ENCODE measurements at regions not wholly inside any gene's neighbourhood (a gene's known extent, or its start where the extent isn't known, plus 50 kb on each side); places are given as distances from the start of the nearest gene placed in this dataset.

DNA sequence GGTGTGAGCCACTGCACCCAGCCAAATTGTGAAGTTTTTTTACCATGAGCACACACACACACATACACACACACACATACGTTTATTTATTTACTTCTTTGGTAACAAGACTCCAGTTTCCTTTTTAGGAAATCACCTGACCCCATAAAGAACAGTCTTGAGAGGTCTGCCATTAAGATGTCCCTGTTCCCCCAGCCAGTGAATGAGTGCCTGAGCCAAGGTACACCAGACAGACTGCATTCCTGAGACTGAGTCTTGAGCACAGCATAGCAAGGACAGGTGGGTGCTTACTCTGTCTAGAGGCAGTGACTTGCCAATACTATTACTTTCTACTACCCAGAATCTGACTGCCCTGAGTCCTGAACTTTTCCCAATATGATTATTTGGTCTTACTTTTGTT is 167.2 kb upstream of the SATB2 start:
- FAIRE-seq (no peak), DNase-seq (ENCODE audit: insufficient read length) (no peak)
- TF ChIP-seq POLR2AphosphoS5 (IDR thresholded peaks at IDR 0.05; ENCODE audit: low read depth, low read length) (no peak), TAF1 (IDR thresholded peaks at IDR 0.05; ENCODE audit: borderline replicate concordance, low read depth, low read length) (no peak), POLR2A (IDR thresholded peaks at IDR 0.05; ENCODE audit: low read depth, low read length) (no peak)

DNA sequence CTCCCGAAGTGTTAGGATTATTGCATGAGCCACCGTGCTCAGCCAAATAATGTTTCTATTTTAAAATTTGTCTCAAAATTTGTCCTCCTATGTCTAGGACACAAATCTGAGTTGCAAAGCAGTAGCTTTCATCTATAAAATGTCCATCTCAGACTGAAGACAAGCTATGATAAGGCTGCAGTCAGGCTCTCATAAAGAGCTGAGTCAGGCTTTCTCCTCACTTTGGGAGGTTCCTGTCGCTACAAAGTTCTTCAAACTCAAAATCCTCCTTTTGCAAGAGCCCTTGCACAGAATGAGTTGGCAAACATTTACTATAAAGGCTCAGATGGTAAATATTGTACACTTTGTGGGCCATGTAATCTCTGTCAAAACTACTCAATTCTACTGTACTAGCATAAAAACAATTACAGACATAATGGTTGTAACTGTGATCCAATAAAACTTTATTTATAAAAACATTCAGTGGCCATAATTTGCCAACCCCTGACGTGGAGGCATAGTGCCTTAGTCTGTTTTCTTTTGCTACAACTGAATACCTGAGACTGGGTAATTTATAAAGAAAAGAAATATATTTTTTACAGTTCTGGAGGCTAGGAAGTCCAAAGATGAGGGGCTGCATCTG is 154.9 kb upstream of the SATB2 start:
- TF ChIP-seq POLR2AphosphoS5 (IDR thresholded peaks at IDR 0.05; ENCODE audit: low read depth, low read length), result no peak
- FAIRE-seq (no peak), DNase-seq (ENCODE audit: insufficient read length) (no peak)

DNA sequence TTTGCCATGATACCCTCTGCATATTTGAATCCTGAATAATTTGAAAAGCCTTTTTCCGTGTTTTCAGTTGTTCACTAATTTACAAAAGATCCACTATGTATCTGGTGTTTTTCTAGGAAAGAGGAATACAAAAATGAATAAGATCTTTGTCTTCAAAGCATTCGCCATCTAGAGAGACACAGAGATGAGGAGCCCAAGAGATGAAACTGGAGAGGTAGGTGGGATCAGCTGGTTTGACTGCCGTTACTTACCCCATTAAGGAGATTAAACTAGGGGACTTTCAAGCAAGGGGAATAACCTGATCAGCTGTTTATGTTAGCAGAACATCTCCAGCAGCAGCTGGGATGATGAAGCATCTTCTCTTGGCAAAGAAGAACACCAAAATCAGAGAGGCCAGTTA is 150.2 kb upstream of the SATB2 start:
- FAIRE-seq, result no peak
- no peak for TF ChIP-seq POLR2AphosphoS5 (IDR thresholded peaks at IDR 0.05; ENCODE audit: low read depth, low read length)
- no peak for TF ChIP-seq TAF1 (IDR thresholded peaks at IDR 0.05; ENCODE audit: borderline replicate concordance, low read depth, low read length)
- TF ChIP-seq POLR2A (IDR thresholded peaks at IDR 0.05; ENCODE audit: low read depth, low read length), result no peak
- no peak for DNase-seq (ENCODE audit: insufficient read length)

DNA sequence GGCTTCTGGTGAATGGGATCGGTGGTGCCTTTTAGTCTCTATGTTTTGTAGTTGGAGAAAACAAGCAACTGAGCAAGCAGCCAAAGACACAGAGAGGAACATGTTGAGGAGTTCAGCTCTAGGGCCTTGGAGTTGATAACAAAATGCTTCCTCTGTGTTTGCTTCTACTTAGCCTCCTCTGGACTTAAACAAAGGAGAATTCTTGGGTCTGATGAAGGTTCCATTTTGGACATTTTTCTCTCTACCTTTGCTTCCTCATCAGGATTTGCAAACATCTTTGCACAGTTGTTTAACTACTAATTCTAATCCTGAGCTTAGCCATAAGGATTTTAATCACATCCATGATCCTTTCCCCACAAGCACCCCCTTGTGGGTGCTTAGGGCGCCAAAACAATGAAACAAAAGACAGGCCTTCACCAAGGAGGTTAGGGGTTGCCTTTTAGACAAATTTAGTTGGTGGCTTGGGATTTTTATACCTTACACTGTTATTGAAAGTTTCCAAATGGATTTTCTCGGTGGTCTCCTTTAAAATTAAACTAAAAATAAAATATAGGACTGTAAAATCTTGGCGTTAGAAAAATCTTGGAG is 148.5 kb upstream of the SATB2 start:
- no peak for FAIRE-seq
- no peak for TF ChIP-seq POLR2AphosphoS5 (IDR thresholded peaks at IDR 0.05; ENCODE audit: low read depth, low read length)
- no peak for TF ChIP-seq POLR2A (IDR thresholded peaks at IDR 0.05; ENCODE audit: low read depth, low read length)
- TF ChIP-seq TAF1 (IDR thresholded peaks at IDR 0.05; ENCODE audit: borderline replicate concordance, low read depth, low read length), result no peak
- no peak for DNase-seq (ENCODE audit: insufficient read length)

DNA sequence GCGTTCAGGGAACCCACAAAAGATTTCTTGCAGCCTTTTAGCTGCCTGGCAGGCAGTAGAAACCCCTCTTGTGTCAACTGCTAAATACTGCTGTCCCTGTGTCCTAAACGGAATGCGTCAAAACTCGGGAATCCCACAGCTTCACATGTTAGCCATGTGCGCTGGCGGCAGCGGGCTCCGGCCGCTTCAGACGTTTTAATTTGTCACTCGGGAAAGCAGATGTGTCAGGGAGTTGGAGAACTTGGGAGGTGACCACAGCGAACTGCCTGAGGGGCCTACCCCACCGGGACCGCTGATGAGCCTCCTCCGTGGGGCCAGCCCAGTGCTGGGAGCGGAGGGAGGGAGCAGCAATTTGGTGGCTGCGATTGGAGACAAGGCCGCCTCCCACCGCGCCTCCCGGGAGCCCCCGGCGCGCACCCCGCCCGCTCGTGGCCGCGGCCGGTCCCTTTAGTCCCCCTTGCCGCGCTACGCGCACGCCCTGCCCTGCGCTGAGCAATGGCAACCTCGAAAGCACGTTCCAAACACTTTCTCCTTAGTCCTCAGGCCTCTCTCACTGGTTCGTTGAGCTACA is 146.1 kb upstream of the SATB2 start:
- TF ChIP-seq TAF1 (IDR thresholded peaks at IDR 0.05; ENCODE audit: borderline replicate concordance, low read depth, low read length) (no peak), POLR2AphosphoS5 (IDR thresholded peaks at IDR 0.05; ENCODE audit: low read depth, low read length) (no peak), POLR2A (IDR thresholded peaks at IDR 0.05; ENCODE audit: low read depth, low read length) (no peak)
- FAIRE-seq (no peak), DNase-seq (ENCODE audit: insufficient read length) (no peak)

DNA sequence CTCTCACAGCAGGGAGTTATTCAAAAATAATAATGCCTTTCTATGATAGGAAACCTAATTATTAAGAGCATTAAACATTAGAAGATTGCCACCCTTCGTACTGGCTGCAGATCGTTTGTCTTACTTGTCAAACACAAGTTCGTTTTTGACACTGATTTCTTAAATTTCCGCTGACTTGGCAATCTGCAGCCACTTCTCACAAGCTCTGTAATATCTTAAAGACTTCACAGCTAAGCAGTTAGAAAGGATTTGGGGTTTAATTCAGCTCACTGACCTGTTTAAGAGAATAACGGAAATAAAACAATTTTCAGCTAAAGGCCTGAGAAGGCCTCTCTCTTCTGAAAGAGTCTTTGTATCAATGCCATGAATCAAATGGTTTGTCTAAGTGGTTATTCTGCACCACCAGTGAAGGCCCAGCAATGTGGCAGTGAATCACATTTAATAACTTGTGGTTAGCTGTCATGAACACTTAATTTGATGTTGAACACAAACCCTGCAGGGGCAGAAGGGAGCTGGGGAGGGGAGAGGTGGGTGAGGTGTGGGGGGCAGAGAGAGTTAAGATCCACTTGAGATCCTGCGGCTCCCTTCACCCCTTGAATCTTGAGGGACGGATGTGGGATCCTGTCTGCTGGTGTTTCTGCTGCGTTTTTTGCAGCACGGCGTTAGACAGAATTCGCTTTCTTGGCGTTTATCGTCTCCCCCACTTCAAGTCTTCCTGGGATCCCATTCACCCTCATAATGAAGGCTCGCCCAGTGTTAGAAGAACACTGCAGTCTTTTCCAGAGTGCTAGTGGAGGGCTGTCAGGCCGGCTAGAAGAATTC is 145.4 kb upstream of the SATB2 start:
- no peak for TF ChIP-seq POLR2A (IDR thresholded peaks at IDR 0.05; ENCODE audit: low read depth, low read length)
- TF ChIP-seq POLR2AphosphoS5 (IDR thresholded peaks at IDR 0.05; ENCODE audit: low read depth, low read length), result no peak
- no peak for TF ChIP-seq TAF1 (IDR thresholded peaks at IDR 0.05; ENCODE audit: borderline replicate concordance, low read depth, low read length)
- FAIRE-seq, result no peak
- no peak for DNase-seq (ENCODE audit: insufficient read length)

DNA sequence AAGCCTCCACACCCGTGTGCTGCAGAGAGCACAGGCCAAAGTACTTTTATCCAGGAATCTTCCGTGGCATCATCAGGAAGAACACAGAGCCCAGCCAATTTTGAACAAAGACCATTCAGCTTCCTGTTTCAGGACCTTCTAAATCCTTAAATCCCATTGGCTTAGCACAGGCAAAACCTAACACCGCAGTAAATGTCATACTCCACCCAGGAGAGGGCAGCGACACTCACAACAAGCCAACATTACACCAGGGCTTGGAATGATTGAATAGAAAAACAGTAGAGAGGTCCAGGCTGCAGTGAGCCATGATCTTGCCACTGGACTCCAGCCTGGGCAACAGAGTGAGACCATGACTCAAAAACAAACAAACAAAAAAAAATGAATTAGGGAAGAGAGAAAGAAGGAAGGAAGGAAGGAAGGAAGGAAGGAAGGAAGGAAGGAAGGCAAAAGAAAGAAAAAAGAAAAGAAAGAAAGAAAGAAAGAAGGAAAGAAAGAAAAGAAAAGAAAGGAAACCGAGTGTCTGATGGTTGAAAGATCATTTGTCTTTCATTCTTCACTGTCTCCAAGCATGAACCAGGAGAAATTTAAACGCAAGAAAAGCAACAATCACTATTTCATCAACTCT is 144.6 kb upstream of the SATB2 start:
- FAIRE-seq, result no peak
- DNase-seq (ENCODE audit: insufficient read length), result no peak
- TF ChIP-seq POLR2A (IDR thresholded peaks at IDR 0.05; ENCODE audit: low read depth, low read length), result no peak
- no peak for TF ChIP-seq POLR2AphosphoS5 (IDR thresholded peaks at IDR 0.05; ENCODE audit: low read depth, low read length)
- no peak for TF ChIP-seq TAF1 (IDR thresholded peaks at IDR 0.05; ENCODE audit: borderline replicate concordance, low read depth, low read length)

DNA sequence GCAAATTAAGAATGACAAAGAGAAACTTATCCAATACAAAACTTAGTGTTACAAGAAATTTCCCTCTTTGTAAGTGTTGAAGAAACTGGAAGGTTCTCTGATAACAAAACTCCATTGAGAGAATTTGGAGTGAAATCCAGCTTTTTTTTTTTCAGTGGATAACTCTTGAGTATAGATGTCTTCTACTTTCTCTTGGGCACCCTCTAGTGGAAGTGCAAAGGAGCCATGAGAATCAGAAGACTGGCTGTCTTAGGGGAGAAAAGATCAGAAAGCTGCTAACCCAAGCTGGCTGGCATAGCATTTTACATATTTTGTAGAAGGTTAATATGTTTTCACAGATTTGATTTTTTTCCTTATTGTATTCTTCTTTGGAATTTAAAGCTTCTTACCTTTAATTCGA is 138.8 kb upstream of the SATB2 start:
- FAIRE-seq, result no peak
- no peak for TF ChIP-seq TAF1 (IDR thresholded peaks at IDR 0.05; ENCODE audit: borderline replicate concordance, low read depth, low read length)
- no peak for TF ChIP-seq POLR2A (IDR thresholded peaks at IDR 0.05; ENCODE audit: low read depth, low read length)
- TF ChIP-seq POLR2AphosphoS5 (IDR thresholded peaks at IDR 0.05; ENCODE audit: low read depth, low read length), result no peak
- DNase-seq (ENCODE audit: insufficient read length), result no peak

DNA sequence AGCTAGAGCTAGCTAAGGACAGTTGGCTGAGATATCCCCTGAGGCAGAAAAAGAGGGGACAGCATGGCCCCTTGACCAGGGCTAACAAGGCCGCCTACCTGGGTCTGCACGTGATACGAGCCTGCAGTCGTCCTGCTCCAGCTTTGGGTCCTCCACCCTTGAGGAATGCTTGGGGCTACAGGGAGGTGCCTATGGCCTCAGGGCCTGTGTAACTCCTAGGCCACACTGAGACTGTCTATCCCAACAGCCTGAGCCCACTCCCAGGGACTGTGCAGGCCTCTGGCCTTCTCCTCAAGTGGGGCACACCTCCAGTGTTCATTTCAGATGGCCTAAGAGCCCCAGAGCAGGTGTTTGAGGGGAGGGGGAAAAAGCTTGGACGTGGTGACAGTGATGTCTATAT is 136.7 kb upstream of the SATB2 start:
- DNase-seq (ENCODE audit: insufficient read length), result no peak
- TF ChIP-seq TAF1 (IDR thresholded peaks at IDR 0.05; ENCODE audit: borderline replicate concordance, low read depth, low read length), result no peak
- TF ChIP-seq POLR2AphosphoS5 (IDR thresholded peaks at IDR 0.05; ENCODE audit: low read depth, low read length), result no peak
- TF ChIP-seq POLR2A (IDR thresholded peaks at IDR 0.05; ENCODE audit: low read depth, low read length), result no peak
- no peak for FAIRE-seq

DNA sequence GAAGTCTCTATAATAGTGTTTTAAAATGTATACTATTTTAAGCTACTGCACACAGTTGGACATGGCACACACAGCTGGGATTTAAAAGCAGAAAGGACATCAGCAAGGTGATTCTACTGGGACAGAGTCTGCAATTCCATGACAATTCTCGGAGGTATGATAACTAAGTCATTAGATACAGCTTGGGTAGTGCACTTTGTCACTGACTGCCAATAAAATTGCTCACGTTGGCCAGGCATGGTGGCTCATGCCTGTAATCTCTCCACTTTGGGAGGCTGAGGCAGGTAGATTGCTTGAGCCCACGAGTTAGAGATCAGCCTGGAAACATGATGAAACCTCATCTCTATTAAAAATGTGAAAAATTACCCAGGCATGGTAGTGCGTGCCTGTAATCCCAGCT is 134.1 kb upstream of the SATB2 start:
- FAIRE-seq (no peak), DNase-seq (ENCODE audit: insufficient read length) (no peak)

More for the DNA sequence above, 134.1 kb upstream of the SATB2 start:
- TF ChIP-seq TAF1 (IDR thresholded peaks at IDR 0.05; ENCODE audit: borderline replicate concordance, low read depth, low read length) (no peak), POLR2AphosphoS5 (IDR thresholded peaks at IDR 0.05; ENCODE audit: low read depth, low read length) (no peak), POLR2A (IDR thresholded peaks at IDR 0.05; ENCODE audit: low read depth, low read length) (no peak)
